Loucy (cell line): ENCODE measurements at regions not wholly inside any gene's neighbourhood (a gene's known extent, or its start where the extent isn't known, plus 50 kb on each side); places are given as distances from the start of the nearest gene placed in this dataset.

Experiments
- CTCF ChIP-seq: fragments of 200-600 bp; sonication (generic); conservative IDR thresholded peaks from 2 replicates; pipeline ENCODE4 v1.5.1; 2014; ENCODE audit warnings: mild to moderate bottlenecking, antibody characterized with exemption, low read length
- EZH2phosphoT487 ChIP-seq: fragments of 200-600 bp; IDR thresholded peaks from 2 replicates; pipeline ENCODE4 v1.6.1; 2018; ENCODE audit warnings: antibody characterized with exemption, mild to moderate bottlenecking, moderate library complexity, borderline replicate concordance

- TF ChIP-seq CTCF (no peak), EZH2phosphoT487 (no peak)
Measured at GRCh38 chr4:127500242-127500641, 132.5 kb upstream of the INTU start.
